Brain microvascular endothelial cell (primary cell): ENCODE measurements at regions not wholly inside any gene's neighbourhood (a gene's known extent, or its start where the extent isn't known, plus 50 kb on each side); places are given as distances from the start of the nearest gene placed in this dataset.

ENCODE experiments used
- DNase-seq: peaks from one replicate; pipeline ENCODE4 v3.0.0-alpha.2; 2020
- H3K27ac ChIP-seq: fragments of 250-450 bp; sonication (Bioruptor Pico); 2 replicates; pipeline ENCODE4 v1.5.1; 2020; ENCODE audit warnings: mild to moderate bottlenecking, moderate library complexity
- H3K27me3 ChIP-seq: fragments of 250-450 bp; sonication (Bioruptor Pico); replicated peaks from 2 replicates; pipeline ENCODE4 v1.5.1; 2020; ENCODE audit warnings: mild to moderate bottlenecking
- H3K36me3 ChIP-seq: fragments of 250-450 bp; sonication (Bioruptor Pico); replicated peaks from 2 replicates; pipeline ENCODE4 v1.5.1; 2020; ENCODE audit warnings: mild to moderate bottlenecking
- H3K4me3 ChIP-seq: 2 replicates; pipeline ENCODE4 v1.5.1; 2011; ENCODE audit warnings: low read depth, mild to moderate bottlenecking, control low read depth, low read length, moderate library complexity
- in situ Hi-C: cut with HindIII; loops from 2 replicates; pipeline ENCODE4 v1.10.0; 2017; ENCODE audit warnings: low sequenced_read_pairs, low pct_ligation_motif_present
- TF ChIP-seq, protein P1 (sequence below): IDR thresholded peaks from 2 replicates; pipeline ENCODE4 v1.5.1; 2011; ENCODE audit warnings: low read depth, mild to moderate bottlenecking, moderate library complexity, low read length, control low read depth, inconsistent platforms; ENCODE audit errors: missing control alignments

DNA sequence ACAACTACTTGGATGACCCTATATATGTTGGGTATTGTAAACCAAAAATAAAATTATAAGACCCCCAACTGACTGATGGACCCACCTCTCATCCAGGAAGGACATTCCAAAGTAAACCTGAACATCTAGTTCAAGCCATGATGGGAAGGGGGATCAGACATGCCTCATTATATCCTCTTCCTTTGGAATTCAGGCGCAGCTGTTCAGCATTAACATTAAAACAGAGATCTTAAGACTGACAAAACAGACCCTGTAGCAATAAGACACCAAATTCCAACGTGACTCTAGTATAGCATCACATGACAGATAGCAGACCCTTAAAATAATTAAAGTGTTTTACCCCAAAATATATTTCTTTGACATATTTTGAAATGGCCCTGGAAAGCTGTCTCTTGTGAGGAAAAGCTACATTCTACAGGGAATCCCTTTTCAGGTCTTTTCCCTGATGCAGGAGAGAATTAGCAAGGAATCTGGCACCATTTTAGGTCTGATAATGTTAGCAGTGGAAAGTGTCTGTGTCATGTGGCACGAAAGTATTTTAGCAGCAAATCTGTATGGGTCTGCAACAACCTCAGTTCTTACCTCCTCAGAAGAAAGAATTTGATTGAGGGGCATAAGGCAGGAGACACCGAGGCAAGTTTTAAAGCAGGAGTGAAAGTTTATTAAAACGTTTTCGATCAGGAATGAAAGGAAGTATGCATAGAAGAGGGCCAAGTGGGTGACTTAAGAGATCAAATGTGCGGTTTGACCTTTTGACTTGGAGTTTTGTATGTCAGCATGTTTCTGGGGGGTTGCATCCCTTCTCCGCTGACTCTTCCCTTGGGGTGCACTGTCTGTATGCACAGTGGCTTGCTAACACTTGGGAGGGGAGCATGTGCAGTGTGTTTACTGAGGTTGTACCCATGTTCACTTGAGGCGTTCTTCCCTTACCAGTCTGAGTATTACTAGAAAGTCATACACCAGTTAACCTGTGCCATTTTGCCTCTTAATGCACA, 236.6 kb upstream of the PPP1R3A start:
- no peak for DNase-seq

DNA sequence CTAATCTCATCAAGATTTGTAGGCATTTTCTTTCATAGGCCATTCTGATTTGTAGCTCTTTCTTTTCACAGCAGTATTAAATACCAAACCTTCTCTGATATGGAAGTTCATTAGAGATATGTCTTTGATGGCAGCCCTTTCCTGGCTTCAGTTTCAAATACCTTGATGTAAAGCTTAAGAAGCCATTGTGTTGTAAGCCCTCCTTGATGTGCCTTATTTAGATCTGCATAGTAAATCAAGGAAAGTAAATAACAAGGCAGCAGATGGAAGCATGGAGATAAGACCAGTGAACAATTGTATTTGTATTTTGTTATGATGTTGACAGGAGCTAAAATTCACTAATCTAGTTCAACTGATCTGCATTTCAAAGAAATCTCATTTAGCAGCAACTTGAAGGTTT, 234.9 kb upstream of the PPP1R3A start:
- no peaks in the 10 kb centered on the region for H3K36me3 ChIP-seq
- TF ChIP-seq, protein P1, sequence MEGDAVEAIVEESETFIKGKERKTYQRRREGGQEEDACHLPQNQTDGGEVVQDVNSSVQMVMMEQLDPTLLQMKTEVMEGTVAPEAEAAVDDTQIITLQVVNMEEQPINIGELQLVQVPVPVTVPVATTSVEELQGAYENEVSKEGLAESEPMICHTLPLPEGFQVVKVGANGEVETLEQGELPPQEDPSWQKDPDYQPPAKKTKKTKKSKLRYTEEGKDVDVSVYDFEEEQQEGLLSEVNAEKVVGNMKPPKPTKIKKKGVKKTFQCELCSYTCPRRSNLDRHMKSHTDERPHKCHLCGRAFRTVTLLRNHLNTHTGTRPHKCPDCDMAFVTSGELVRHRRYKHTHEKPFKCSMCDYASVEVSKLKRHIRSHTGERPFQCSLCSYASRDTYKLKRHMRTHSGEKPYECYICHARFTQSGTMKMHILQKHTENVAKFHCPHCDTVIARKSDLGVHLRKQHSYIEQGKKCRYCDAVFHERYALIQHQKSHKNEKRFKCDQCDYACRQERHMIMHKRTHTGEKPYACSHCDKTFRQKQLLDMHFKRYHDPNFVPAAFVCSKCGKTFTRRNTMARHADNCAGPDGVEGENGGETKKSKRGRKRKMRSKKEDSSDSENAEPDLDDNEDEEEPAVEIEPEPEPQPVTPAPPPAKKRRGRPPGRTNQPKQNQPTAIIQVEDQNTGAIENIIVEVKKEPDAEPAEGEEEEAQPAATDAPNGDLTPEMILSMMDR = no peak
- in situ Hi-C loops = no loop called here
- H3K4me3 ChIP-seq = no peak overlapping the region
- DNase-seq = no peak
- H3K27me3 ChIP-seq = no peaks in the 10 kb centered on the region
- H3K27ac ChIP-seq = no peak overlapping the region

More for the DNA sequence above, 236.6 kb upstream of the PPP1R3A start:
- Histone ChIP-seq H3K36me3 (no peaks in the 10 kb centered on the region), H3K27me3 (no peaks in the 10 kb centered on the region), H3K27ac (no peak overlapping the region), H3K4me3 (no peak overlapping the region)
- in situ Hi-C loops = no loop called here
- TF ChIP-seq, protein P1 = no peak

DNA sequence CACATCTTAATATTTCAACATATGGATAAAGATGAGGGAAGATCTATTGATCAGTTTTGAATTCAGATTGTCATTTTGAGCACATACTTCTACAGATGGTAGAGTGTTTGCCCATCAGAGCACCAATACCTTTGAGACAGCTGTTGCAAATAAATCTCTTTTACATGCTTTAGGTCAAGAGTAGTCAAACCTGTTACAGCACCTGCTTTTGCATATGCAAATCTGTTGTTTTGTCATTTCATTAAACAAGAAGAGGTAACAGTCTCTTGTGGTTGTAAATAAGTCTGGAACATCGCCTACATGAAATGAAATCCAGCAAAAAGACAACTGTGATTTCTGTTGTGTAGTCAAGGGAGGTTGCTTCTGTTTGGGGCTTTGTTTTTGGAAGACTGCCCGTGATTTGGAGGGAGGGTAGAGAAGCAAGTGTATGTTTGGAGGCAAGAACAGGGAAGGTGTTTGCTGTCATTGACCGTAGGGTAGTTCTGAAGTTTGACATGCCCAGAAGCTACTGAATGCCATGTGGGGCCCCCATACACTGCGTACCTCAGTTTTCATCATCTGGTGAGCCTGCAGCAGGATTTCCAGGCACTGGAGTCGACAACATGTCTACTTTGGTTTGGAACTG, 233.6 kb upstream of the PPP1R3A start:
- in situ Hi-C loops = no loop called here
- TF ChIP-seq, protein P1 = no peak
- H3K36me3 ChIP-seq = no peaks in the 10 kb centered on the region
- no peak overlapping the region for H3K27ac ChIP-seq
- H3K4me3 ChIP-seq = no peak overlapping the region
- H3K27me3 ChIP-seq = no peaks in the 10 kb centered on the region
- DNase-seq = no peak

GRCh38 chr7:114151777-114152176, 233.0 kb upstream of the PPP1R3A start:
- TF ChIP-seq, protein P1 = no peak
- H3K4me3 ChIP-seq = no peak overlapping the region
- no peak overlapping the region for H3K27ac ChIP-seq
- H3K27me3 ChIP-seq = no peaks in the 10 kb centered on the region
- DNase-seq = no peak
- H3K36me3 ChIP-seq = no peaks in the 10 kb centered on the region
- in situ Hi-C loops = no loop called here

DNA sequence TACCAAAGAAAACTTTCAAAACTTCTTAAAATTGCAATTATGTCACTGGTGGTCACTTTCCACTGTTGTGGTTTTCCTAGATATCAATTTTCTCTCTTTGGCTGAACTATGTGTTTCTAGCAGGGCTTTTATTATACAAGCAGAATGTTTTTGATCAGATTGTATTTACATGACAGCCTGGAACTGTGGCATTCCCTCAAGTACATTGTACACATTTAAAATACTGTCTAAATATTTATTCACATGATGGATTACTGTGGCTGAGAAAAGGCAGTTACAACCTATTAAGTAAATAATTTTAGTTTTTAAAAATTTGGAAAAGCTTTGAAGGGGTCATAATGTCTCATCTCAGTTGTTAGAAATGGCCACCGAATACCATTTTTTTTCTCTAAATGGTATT, 231.9 kb upstream of the PPP1R3A start:
- TF ChIP-seq, protein P1 = no peak
- H3K4me3 ChIP-seq = no peak overlapping the region
- no peaks in the 10 kb centered on the region for H3K36me3 ChIP-seq
- in situ Hi-C loops = no loop called here
- no peak overlapping the region for H3K27ac ChIP-seq
- no peaks in the 10 kb centered on the region for H3K27me3 ChIP-seq
- DNase-seq = no peak
